A549 (cell line): ENCODE measurements at regions not wholly inside any gene's neighbourhood (a gene's known extent, or its start where the extent isn't known, plus 50 kb on each side); places are given as distances from the start of the nearest gene placed in this dataset.

Source experiments
- ATAC-seq, 2 experiments: fragments of 200-7000 bp in 1 of 2; fragments of >200 bp in 1 of 2; cut with Nextera tagmentation in 1 of 2; cut with Tn5 transposase in 1 of 2; 3 replicates each; pipeline versions ENCODE4 v1.8.0 to v1.9.1; 2018 to 2020; ENCODE audit warnings: mild to moderate bottlenecking in 1 of 2, moderate library complexity in 1 of 2
- CTCF ChIA-PET: fragments of 300-600 bp; sonication (Branson Sonifier 250); formaldehyde crosslinking; extraction: SDS; loops from one replicate; lab custom pipeline; 2021; ENCODE audit warnings: antibody characterized with exemption, inconsistent platforms; lab: Yijun Ruan, JAX
- POLR2A ChIA-PET: fragments of 350-600 bp; formaldehyde crosslinking; extraction: SDS; loops from one replicate; lab custom pipeline; 2021; ENCODE audit warnings: antibody characterized with exemption, inconsistent platforms; lab: Yijun Ruan, JAX
- DNase-seq, 2 experiments: peaks; one replicate each; pipeline versions ENCODE4 v3.0.0 to v3.0.0-alpha.2; 2011 to 2016; ENCODE audit warnings: low read depth in 1 of 2, low spot score in 1 of 2
- FAIRE-seq: peaks from 2 replicates; lab custom pipeline; 2011; peaks lifted over from hg19 to GRCh38; lab: Jason Lieb, UNC
- H3K27ac ChIP-seq, 2 experiments: fragments of >200 bp; sonication (Bioruptor Twin); formaldehyde crosslinking; 3 replicates each; pipeline ENCODE4 v1.5.1; 2016 to 2017
- H3K4me1 ChIP-seq: fragments of >200 bp; sonication (Bioruptor Twin); formaldehyde crosslinking; 3 replicates; pipeline ENCODE4 v1.6.1; 2016
- H3K4me2 ChIP-seq: fragments of >200 bp; sonication (Bioruptor Twin); formaldehyde crosslinking; 3 replicates; pipeline ENCODE4 v1.6.1; 2016
- H3K4me3 ChIP-seq: fragments of >200 bp; sonication (Bioruptor Twin); formaldehyde crosslinking; 3 replicates; pipeline ENCODE4 v1.5.1; 2016
- H3K9me3 ChIP-seq: fragments of >200 bp; sonication (Bioruptor Twin); formaldehyde crosslinking; 3 replicates; pipeline ENCODE4 v1.6.1; 2016
- BHLHE40 ChIP-seq: IDR thresholded peaks from 2 replicates; pipeline ENCODE4 v1.6.1; 2012; ENCODE audit warnings: low read depth, low read length, inconsistent platforms
- CBX8 ChIP-seq: fragments of 200-600 bp; sonication (generic); IDR thresholded peaks from 2 replicates; pipeline ENCODE4 v1.6.1; 2016
- CHD4 ChIP-seq: fragments of 200-600 bp; sonication (generic); IDR thresholded peaks from 2 replicates; pipeline ENCODE4 v1.6.1; 2016; ENCODE audit warnings: antibody characterized with exemption, mild to moderate bottlenecking, borderline replicate concordance
- EHF ChIP-seq: fragments of 250-450 bp; sonication (Bioruptor Pico); IDR thresholded peaks from 2 replicates; pipeline ENCODE4 v1.5.0; 2020; ENCODE audit warnings: mild to moderate bottlenecking
- EHMT2 ChIP-seq: fragments of 200-600 bp; sonication (generic); IDR thresholded peaks from 2 replicates; pipeline ENCODE4 v1.6.1; 2016; ENCODE audit warnings: antibody characterized with exemption, low read depth, mild to moderate bottlenecking, moderate library complexity
- ESRRA ChIP-seq: fragments of 150-350 bp; IDR thresholded peaks from 2 replicates; pipeline ENCODE4 v1.6.1; 2014; ENCODE audit warnings: mild to moderate bottlenecking, low read length, borderline replicate concordance
- FOSL2 ChIP-seq, 2 experiments: fragments of 450-650 bp in 1 of 2; fragments of >200 bp in 1 of 2; sonication (Bioruptor Twin) in 1 of 2; formaldehyde crosslinking; IDR thresholded peaks; 2 replicates each; pipeline versions ENCODE4 v1.5.0 to v1.6.1; 2016 to 2020; ENCODE audit warnings: mild to moderate bottlenecking in 1 of 2, moderate library complexity in 1 of 2
- HDAC2 ChIP-seq: fragments of 200-600 bp; sonication (generic); IDR thresholded peaks from 2 replicates; pipeline ENCODE4 v1.6.1; 2016
- HEYL ChIP-seq: fragments of 250-450 bp; sonication (Bioruptor Pico); IDR thresholded peaks from 2 replicates; pipeline ENCODE4 v1.8.0; 2021; ENCODE audit warnings: mild to moderate bottlenecking, moderate library complexity
- MAFK ChIP-seq: fragments of 450-650 bp; IDR thresholded peaks from 2 replicates; pipeline ENCODE4 v1.6.1; 2014; ENCODE audit not compliant: partially characterized antibody
- MYC ChIP-seq: IDR thresholded peaks from 2 replicates; pipeline ENCODE4 v1.6.1; 2012; ENCODE audit warnings: mild to moderate bottlenecking, inconsistent platforms, low read length, improper control_type of control experiment, borderline replicate concordance
- NR3C1 ChIP-seq: fragments of >200 bp; sonication (Bioruptor Twin); formaldehyde crosslinking; IDR thresholded peaks from 3 replicates; pipeline ENCODE4 v1.6.1; 2017
- PHF8 ChIP-seq: fragments of 200-600 bp; sonication (generic); IDR thresholded peaks from 2 replicates; pipeline ENCODE4 v1.6.1; 2016; ENCODE audit warnings: low read depth, mild to moderate bottlenecking, antibody characterized with exemption, moderate library complexity, borderline replicate concordance
- POLR2A ChIP-seq: IDR thresholded peaks from 2 replicates; pipeline ENCODE4 v1.6.1; 2012; ENCODE audit warnings: mild to moderate bottlenecking, low read length
- RAD21 ChIP-seq, 2 experiments: fragments of >200 bp in 1 of 2; sonication (Bioruptor Twin) in 1 of 2; formaldehyde crosslinking in 1 of 2; IDR thresholded peaks in 1 of 2; conservative IDR thresholded peaks in 1 of 2; 2 replicates in 1 of 2; 3 replicates in 1 of 2; pipeline ENCODE4 v1.6.1; 2012 to 2018; ENCODE audit warnings: inconsistent platforms in 1 of 2
- RARB ChIP-seq: fragments of 250-450 bp; sonication (Bioruptor Pico); IDR thresholded peaks from 2 replicates; pipeline ENCODE4 v1.8.0; 2021; ENCODE audit warnings: mild to moderate bottlenecking, moderate library complexity
- RCOR1 ChIP-seq: fragments of 150-350 bp; IDR thresholded peaks from 2 replicates; pipeline ENCODE4 v1.6.1; 2014; ENCODE audit warnings: antibody characterized with exemption, low read length, low read depth
- SMC3 ChIP-seq: fragments of >200 bp; sonication (Bioruptor Twin); formaldehyde crosslinking; IDR thresholded peaks from 3 replicates; pipeline ENCODE4 v1.6.1; 2018; ENCODE audit warnings: inconsistent platforms
- TFCP2L1 ChIP-seq: fragments of 250-450 bp; sonication (Bioruptor Pico); IDR thresholded peaks from 2 replicates; pipeline ENCODE4 v1.5.0; 2021; ENCODE audit warnings: mild to moderate bottlenecking
- TP53 ChIP-seq: fragments of 250-450 bp; sonication (Bioruptor Pico); IDR thresholded peaks from 2 replicates; pipeline ENCODE4 v1.5.0; 2021; ENCODE audit warnings: mild to moderate bottlenecking, moderate library complexity
- ZFP36 ChIP-seq: fragments of 450-650 bp; IDR thresholded peaks from 2 replicates; pipeline ENCODE4 v1.6.1; 2014; ENCODE audit warnings: borderline replicate concordance; ENCODE audit not compliant: partially characterized antibody
- WGBS: methylation state at CpG from one replicate; pipeline ENCODE4 v1.1.6; 2017; ENCODE audit errors: missing lambda C conversion rate; 5-methylcytosine and 5-hydroxymethylcytosine counted together
- TF ChIP-seq, protein P1 (sequence below): fragments of 200-600 bp; sonication (generic); IDR thresholded peaks from 2 replicates; pipeline ENCODE4 v1.6.1; 2016; ENCODE audit warnings: antibody characterized with exemption, mild to moderate bottlenecking, moderate library complexity
- TF ChIP-seq, protein P2 (sequence below): IDR thresholded peaks from 2 replicates; pipeline ENCODE4 v1.6.1; 2012; ENCODE audit warnings: low read depth, borderline replicate concordance
- TF ChIP-seq, protein P3 (sequence below): fragments of >200 bp; sonication (Bioruptor Twin); formaldehyde crosslinking; IDR thresholded peaks from 2 replicates; pipeline ENCODE4 v1.6.1; 2016
- TF ChIP-seq, protein P4 (sequence below): fragments of 250-450 bp; sonication (Bioruptor Pico); IDR thresholded peaks from 2 replicates; pipeline ENCODE4 v1.5.0; 2020; ENCODE audit warnings: low read depth, mild to moderate bottlenecking, moderate library complexity

DNA sequence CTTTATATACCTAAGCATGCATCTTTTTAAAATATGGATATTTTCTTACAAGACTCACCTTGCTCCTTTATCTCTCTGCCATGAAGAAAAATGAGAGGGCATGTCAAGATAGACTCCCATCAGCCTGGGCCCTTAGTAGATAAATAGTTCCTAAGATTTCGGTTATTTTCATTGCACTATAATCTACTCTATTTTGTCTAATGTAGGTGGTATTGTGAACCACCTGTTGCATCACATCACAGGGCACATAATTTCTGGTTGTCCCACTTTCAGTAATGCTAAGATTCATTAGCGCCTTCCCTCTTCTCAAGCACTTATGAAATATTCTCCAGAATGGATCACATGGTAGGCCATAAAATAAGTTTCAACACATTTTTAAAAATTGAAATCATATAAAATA, 202.5 kb upstream of the ADRA1B start (continued):
- no peak for TF ChIP-seq FOSL2 (IDR thresholded peaks at IDR 0.05)
- TF ChIP-seq FOSL2 (CRISPR knock-in tag; IDR thresholded peaks at IDR 0.05) = no peak

DNA sequence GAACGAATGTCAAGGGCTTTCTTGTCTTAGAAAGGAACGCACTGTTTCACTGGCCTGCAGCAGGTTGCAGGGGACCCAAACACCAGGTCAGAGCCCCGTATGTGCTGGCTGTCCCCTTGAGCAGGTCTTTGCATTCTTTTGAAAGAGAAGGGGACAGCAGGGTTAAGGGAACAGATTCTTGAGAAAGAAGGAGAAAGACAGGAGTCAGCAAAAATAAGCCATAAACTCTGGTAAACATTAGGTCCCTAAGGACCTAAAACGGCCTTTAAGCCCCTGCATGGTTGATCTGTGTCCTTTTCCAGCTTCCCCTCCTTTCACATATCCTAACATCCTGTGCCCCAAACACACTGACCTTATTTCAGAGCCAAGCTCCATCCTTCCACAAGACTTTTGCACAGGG, 190.8 kb upstream of the ADRA1B start:
- Histone ChIP-seq H3K4me2 (no peak overlapping the region), H3K9me3 (no peaks in the 10 kb centered on the region), H3K27ac (no peak overlapping the region), H3K4me3 (no peak overlapping the region), H3K4me1 (no peaks in the 10 kb centered on the region)
- ChIA-PET POLR2A (interaction anchor here (0.7 kb wide), 1 partner anchor 88 kb away, joined by 3 read pairs; no protein-coding TSS in a partner anchor), CTCF (no interaction called here)
- ATAC-seq (no peak), FAIRE-seq (no peak), DNase-seq (no peak)
- 71% methylated on average over 4 of the region's 4 CpGs for WGBS
- peak; percentile 73 for TF ChIP-seq MAFK
- no peak for TF ChIP-seq EHF (CRISPR knock-in tag)

- ATAC-seq (0 out of 6 replicates have a peak, but pooled peaks of 1 of the 2 experiments have one; percentile 51), DNase-seq (no peak), FAIRE-seq (no peak)
- Histone ChIP-seq H3K9me3 (no peaks in the 10 kb centered on the region), H3K4me3 (no peak overlapping the region), H3K27ac (no peak overlapping the region), H3K4me1 (no peaks in the 10 kb centered on the region), H3K4me2 (no peak overlapping the region)
- CTCF ChIA-PET = interaction anchor here (1.0 to 1.2 kb wide), 2 partner anchors 27 to 47 kb away, joined by 3 read pairs; no protein-coding TSS in a partner anchor
- TF ChIP-seq ZFP36 (no peak), HEYL (CRISPR knock-in tag) (no peak), POLR2A (no peak)
- 80% methylated on average over 1 of the region's 1 CpG for WGBS
- POLR2A ChIA-PET = no interaction called here
Observed at GRCh38 chr5:159727167-159727566, 189.1 kb upstream of the ADRA1B start.

DNA sequence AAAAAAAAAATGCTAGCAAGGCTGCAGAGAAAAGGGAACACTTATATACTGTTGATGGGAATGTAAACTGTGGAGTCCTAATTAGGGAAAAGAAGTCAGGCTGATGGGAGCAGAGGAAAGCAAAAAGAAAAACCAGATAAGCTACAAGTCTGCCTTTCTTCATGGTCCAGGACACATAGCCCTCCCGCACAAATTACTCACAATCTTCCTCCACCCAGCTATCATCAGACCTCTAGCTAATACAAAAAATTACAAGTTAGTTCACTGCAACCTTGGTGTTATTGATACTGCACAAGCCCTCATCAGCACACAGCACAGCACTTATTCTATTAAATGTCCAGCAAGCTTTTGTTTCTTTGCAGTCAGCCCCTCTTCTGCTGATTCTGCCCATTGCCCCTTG, 186.0 kb upstream of the ADRA1B start:
- no peak for TF ChIP-seq EHMT2
- TF ChIP-seq RAD21 (conservative IDR thresholded peaks at IDR 0.05 in 1 of 2, IDR thresholded peaks at IDR 0.05 in 1 of 2) = no peak
- TF ChIP-seq ESRRA = no peak
- TF ChIP-seq FOSL2 (IDR thresholded peaks at IDR 0.05) = no peak
- no peak for TF ChIP-seq FOSL2 (CRISPR knock-in tag; IDR thresholded peaks at IDR 0.05)
- TF ChIP-seq TFCP2L1 (CRISPR knock-in tag) = no peak
- TF ChIP-seq CHD4 = no peak
- TF ChIP-seq NR3C1 = no peak
- no peak for TF ChIP-seq BHLHE40
- no peak for TF ChIP-seq SMC3
- TF ChIP-seq EHF (CRISPR knock-in tag) = no peak
- DNase-seq = no peak
- FAIRE-seq = no peak
- no peak overlapping the region for H3K4me3 ChIP-seq
- no peaks in the 10 kb centered on the region for H3K9me3 ChIP-seq
- WGBS = 88% methylated on average over 1 of the region's 1 CpG
- CTCF ChIA-PET = no interaction called here
- H3K27ac ChIP-seq = no peak overlapping the region
- POLR2A ChIA-PET = no interaction called here
- no peak for ATAC-seq
- peaks cover 2% of the 10 kb centered on the region for H3K4me1 ChIP-seq
- no peak overlapping the region for H3K4me2 ChIP-seq

- Histone ChIP-seq H3K27ac (no peak overlapping the region), H3K4me3 (no peak overlapping the region), H3K4me1 (peaks cover 21% of the 10 kb centered on the region), H3K4me2 (no peak overlapping the region), H3K9me3 (no peaks in the 10 kb centered on the region)
- no peak for DNase-seq
- ChIA-PET POLR2A (no interaction called here), CTCF (interaction anchor here (0.7 kb wide), 2 partner anchors 10 to 193 kb away, joined by 3 to 4 read pairs; no protein-coding TSS in a partner anchor)
- 84% methylated on average over 4 of the region's 4 CpGs for WGBS
- TF ChIP-seq HDAC2 = no peak
- TF ChIP-seq PHF8 = no peak
- no peak for TF ChIP-seq RARB
- TF ChIP-seq ZFP36 = no peak
- TF ChIP-seq, protein P1, sequence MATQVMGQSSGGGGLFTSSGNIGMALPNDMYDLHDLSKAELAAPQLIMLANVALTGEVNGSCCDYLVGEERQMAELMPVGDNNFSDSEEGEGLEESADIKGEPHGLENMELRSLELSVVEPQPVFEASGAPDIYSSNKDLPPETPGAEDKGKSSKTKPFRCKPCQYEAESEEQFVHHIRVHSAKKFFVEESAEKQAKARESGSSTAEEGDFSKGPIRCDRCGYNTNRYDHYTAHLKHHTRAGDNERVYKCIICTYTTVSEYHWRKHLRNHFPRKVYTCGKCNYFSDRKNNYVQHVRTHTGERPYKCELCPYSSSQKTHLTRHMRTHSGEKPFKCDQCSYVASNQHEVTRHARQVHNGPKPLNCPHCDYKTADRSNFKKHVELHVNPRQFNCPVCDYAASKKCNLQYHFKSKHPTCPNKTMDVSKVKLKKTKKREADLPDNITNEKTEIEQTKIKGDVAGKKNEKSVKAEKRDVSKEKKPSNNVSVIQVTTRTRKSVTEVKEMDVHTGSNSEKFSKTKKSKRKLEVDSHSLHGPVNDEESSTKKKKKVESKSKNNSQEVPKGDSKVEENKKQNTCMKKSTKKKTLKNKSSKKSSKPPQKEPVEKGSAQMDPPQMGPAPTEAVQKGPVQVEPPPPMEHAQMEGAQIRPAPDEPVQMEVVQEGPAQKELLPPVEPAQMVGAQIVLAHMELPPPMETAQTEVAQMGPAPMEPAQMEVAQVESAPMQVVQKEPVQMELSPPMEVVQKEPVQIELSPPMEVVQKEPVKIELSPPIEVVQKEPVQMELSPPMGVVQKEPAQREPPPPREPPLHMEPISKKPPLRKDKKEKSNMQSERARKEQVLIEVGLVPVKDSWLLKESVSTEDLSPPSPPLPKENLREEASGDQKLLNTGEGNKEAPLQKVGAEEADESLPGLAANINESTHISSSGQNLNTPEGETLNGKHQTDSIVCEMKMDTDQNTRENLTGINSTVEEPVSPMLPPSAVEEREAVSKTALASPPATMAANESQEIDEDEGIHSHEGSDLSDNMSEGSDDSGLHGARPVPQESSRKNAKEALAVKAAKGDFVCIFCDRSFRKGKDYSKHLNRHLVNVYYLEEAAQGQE = no peak
- TF ChIP-seq, protein P2, sequence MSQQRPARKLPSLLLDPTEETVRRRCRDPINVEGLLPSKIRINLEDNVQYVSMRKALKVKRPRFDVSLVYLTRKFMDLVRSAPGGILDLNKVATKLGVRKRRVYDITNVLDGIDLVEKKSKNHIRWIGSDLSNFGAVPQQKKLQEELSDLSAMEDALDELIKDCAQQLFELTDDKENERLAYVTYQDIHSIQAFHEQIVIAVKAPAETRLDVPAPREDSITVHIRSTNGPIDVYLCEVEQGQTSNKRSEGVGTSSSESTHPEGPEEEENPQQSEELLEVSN = no peak
- TF ChIP-seq MYC = no peak
- TF ChIP-seq, protein P3, sequence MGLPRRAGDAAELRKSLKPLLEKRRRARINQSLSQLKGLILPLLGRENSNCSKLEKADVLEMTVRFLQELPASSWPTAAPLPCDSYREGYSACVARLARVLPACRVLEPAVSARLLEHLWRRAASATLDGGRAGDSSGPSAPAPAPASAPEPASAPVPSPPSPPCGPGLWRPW = no peak
- TF ChIP-seq CBX8 = no peak
- TF ChIP-seq TP53 (CRISPR knock-in tag) = no peak
- TF ChIP-seq, protein P4, sequence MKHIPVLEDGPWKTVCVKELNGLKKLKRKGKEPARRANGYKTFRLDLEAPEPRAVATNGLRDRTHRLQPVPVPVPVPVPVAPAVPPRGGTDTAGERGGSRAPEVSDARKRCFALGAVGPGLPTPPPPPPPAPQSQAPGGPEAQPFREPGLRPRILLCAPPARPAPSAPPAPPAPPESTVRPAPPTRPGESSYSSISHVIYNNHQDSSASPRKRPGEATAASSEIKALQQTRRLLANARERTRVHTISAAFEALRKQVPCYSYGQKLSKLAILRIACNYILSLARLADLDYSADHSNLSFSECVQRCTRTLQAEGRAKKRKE = no peak
- no peak for TF ChIP-seq TFCP2L1 (CRISPR knock-in tag)
- no peak for TF ChIP-seq RCOR1
- no peak for ATAC-seq
- no peak for FAIRE-seq
Observed at GRCh38 chr5:159732220-159732619, 184.1 kb upstream of the ADRA1B start.
